HG03439 (cell line): ENCODE measurements at regions not wholly inside any gene's neighbourhood (a gene's known extent, or its start where the extent isn't known, plus 50 kb on each side); places are given as distances from the start of the nearest gene placed in this dataset.

Experiments used
- ATAC-seq: cut with Tn5 transposase; IDR thresholded peaks from one replicate; pipeline ENCODE4 v1.9.1; 2021; ENCODE audit warnings: mild to moderate bottlenecking, moderate library complexity; ENCODE audit not compliant: unreplicated experiment

GRCh38 chr9:16328349-16328748 is 542.1 kb downstream of the BNC2 start:
- no peak for ATAC-seq

GRCh38 chr9:16329671-16330113 is 540.8 kb downstream of the BNC2 start:
- no peak for ATAC-seq

DNA sequence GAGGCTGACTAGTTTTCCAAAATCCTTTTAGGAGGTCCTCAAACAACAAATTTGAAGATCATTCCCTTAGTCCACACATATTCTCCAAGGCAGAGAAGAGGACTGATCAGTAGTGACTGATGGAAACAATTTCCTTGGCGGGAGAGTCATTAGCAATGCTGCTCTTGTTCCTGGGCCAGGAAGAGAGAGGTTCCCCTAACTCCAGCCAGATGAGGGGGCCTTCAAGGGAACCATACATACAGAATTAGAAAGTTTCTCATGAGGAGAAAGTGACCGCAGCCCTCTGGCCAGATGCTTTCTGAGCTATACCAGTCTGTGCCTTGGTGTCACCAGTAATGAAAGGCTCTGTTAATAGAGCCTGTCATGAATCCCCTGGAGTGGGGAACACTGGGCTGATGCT is 539.4 kb downstream of the BNC2 start:
- no peak for ATAC-seq

- no peak for ATAC-seq
Observed at GRCh38 chr9:16331527-16331926, 538.9 kb downstream of the BNC2 start.

- no peak for ATAC-seq
Observed at GRCh38 chr9:16333691-16334090, 536.8 kb downstream of the BNC2 start.

- ATAC-seq = no peak
Observed at GRCh38 chr9:16335788-16336580, 534.5 kb downstream of the BNC2 start.

DNA sequence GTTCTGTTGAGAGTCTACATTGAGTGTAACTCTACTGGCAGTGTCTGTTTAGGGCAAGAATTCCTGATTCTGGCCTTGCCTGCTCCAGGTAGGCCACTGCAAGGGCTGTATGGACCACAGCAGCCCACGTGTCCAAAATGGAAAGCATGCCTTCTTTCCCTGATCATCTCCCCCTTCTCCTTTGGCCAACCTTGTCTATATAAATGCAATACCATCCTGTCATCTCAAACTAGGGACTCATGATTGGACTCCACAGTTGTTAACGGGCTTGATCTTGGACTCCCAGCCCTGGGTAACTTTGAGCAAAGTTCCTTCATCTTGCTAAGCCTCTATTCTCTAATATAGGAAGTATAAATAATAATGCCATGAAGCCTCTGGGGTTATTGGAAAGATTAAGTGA is 533.6 kb downstream of the BNC2 start:
- no peak for ATAC-seq

DNA sequence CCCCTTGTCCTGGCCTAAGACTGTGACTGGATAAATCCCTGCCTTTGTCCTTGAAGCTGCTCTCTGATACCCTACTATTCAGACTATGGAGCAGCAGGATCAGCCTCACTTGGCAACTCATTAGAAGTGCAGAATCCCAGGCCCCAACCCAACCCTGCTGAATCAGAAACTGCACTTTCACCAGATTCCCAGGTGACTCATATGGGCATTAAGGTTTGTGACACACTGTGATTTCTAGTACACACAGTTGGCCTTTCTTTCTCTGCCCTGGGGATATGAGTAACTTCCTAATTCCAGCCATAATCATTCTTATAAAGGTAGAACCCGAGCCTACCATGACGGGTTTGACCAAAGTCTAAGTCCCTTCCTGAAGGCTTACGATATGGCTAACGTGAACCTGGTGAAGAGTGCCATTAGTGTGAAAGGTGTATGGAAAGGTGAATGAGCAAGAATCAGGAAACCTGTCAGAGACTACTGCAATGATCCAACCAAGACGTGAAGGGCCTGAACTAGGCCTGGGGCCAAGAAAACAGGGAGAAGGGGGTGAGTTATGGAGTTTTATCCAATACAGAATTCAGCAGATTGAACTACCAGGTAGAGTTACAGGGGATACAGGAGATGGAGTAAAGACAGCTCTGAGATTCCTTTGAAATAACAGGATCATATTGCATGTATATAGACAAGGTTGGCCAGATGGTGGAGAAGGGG is 533.0 kb downstream of the BNC2 start:
- no peak for ATAC-seq

DNA sequence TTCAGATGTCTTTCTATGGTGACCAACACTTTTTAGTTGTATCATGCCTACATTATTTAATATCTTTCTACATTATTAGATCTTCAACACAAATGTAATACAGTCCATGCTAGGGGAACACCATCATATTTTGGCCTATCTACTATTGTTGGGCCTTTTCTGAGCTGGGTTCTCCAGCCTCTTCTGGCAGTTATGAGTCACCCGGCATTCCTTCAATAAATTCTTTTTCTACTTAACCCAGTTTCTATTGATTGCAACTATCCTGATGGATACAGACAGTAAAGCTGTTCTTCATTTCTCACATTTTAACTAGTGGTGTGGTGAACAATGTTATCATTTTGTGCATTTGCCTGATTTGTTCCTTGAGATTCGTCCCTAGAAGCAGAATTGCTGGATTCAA is 529.3 kb downstream of the BNC2 start:
- no peak for ATAC-seq

GRCh38 chr9:16342246-16343020 is 528.0 kb downstream of the BNC2 start:
- no peak for ATAC-seq

GRCh38 chr9:16343249-16344237 is 526.9 kb downstream of the BNC2 start:
- ATAC-seq = no peak

GRCh38 chr9:16344343-16344742 is 526.1 kb downstream of the BNC2 start:
- no peak for ATAC-seq

GRCh38 chr9:16345902-16346301 is 524.6 kb downstream of the BNC2 start:
- no peak for ATAC-seq

- no peak for ATAC-seq
Observed at GRCh38 chr9:16347886-16348285, 522.6 kb downstream of the BNC2 start.

GRCh38 chr9:16348531-16348930 is 521.9 kb downstream of the BNC2 start:
- no peak for ATAC-seq

- ATAC-seq = no peak
Observed at GRCh38 chr9:16352251-16352650, 518.2 kb downstream of the BNC2 start.

GRCh38 chr9:16352791-16353401 is 517.6 kb downstream of the BNC2 start:
- no peak for ATAC-seq

DNA sequence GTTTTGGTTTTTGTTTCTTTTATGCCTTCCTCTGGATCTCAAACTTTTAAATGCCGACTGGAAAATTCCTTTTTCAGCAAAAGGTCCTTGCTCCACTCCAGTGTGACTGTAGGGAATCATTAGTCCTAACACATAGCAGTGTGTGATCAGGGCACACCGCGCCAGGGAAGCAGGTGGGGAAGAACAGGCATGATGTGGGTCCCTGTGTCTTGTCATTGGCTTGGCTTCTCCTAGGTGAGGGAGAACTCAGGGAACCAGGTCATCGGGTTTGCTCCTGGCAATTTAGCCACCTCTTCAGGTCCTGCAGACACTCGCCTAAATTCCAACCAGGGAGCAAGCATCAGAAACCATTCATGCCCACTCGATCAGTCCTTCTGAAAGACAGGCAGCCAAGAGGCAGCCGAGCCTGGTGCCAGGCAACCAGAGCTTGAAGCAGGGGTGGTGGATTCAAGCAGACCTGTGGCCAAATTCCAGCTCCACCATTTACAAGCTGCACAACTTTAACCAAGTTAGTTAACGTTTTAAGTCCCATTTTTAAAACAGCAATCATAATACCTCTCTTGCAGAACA is 514.2 kb downstream of the BNC2 start:
- no peak for ATAC-seq

GRCh38 chr9:16357828-16358227 is 512.6 kb downstream of the BNC2 start:
- no peak for ATAC-seq

DNA sequence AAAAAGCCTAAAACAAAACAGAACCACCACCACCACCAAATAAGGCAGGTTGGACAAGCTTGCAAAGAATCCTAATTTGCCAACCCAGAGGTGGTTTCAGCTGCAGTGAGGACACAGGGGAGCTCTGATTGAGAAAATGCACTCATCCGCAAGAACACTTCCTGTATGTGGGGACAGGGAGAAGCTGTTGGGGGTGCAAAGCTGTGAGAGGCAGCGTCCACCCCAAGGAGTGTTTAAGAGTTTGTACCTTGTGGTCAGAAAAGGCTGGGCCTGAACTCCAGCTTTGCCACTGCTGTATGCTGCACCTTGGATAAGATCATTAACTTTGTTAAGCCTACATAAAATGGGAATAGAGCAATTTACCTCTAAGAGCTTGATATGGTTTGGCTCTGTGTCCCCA is 511.7 kb downstream of the BNC2 start:
- no peak for ATAC-seq
